NCI-H1694 treated with DMSO at 0.1 percent for 48 hours (cell line): ENCODE measurements at regions not wholly inside any gene's neighbourhood (a gene's known extent, or its start where the extent isn't known, plus 50 kb on each side); places are given as distances from the start of the nearest gene placed in this dataset.

Experiments
- DNase-seq: peaks from one replicate; lab custom pipeline; 2025; lab: John Stamatoyannopoulos, UW

DNA sequence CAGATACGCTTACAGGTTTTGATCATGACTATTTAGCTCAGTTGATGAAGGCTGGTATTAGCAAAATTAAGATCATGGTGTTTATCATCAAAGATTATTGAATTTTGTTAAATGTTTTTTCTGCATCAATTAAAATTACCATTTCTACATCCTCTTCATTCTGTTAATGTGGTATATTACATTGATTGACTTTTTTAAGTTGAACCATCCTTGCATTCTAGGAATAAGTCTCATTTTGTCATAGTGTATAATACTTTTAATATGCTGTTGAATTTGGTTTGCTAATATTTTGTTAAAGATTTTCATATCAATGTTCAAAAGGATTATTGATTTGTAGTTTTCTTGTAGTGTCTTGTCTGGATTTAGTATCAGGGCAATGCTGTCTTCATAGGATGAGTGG, 142.4 kb downstream of the LYPLAL1 start:
- DNase-seq = no peak

DNA sequence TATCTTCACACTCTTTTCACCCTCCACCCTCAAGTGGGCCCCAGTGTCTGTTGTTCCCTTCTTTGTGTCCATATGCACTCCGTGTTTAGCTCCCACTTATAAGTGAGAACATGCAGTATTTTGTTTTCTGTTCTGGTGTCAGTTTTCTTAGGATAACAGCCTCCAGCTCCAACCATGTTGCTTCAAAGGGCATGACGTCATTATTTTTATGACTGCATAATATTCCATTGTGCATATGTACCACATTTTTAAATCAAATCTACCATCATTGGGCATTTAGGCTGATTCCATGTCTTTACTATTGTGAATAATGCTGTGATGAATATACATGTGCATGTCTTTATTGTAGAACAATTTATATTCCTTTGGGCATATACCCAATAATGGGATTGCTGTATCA, 140.3 kb downstream of the LYPLAL1 start:
- DNase-seq = no peak

DNA sequence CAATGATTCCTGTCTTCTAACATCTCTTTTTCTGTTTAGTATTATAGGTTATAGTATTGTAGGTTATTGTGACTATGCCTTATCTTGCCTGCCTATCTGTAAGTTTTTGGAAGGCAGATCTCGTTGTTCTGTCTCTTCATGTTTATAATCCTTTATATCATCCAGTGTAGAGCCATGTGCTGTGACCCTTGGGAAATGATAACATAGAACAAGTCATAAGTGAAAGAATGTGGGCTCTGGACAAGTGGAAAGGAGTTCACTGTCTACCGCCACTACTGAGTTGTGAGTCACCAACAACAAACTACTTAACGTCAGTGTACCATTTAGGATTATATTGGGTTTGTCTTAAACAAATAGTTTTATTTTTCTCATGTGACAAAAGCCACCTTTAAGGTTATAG, 139.3 kb downstream of the LYPLAL1 start:
- no peak for DNase-seq

DNA sequence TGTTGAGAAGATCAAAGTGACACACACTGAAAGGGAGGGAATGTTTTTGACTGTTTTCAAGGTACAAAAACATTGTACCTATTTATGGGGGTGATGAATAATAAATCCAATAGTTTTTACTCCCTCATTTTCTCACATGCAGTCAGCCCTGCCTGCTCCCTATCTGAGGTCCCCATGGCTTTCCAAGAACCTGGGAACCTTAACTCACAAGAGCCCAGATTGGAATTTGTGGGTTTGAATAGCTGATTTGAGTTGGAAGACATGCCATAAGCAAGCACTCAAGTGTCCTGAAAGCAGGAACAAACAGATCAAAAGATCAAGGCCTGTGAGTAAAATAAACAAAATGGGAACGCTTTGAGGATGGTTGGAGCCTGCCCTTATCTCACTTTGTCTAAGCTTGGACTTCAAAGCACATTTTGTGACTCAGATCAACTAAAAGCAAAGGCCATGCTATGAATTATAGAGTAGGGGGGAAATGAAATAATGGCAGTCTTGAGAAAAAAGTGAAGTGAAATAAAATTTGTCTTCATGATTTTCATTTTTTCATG, 136.6 kb downstream of the LYPLAL1 start:
- DNase-seq = no peak

DNA sequence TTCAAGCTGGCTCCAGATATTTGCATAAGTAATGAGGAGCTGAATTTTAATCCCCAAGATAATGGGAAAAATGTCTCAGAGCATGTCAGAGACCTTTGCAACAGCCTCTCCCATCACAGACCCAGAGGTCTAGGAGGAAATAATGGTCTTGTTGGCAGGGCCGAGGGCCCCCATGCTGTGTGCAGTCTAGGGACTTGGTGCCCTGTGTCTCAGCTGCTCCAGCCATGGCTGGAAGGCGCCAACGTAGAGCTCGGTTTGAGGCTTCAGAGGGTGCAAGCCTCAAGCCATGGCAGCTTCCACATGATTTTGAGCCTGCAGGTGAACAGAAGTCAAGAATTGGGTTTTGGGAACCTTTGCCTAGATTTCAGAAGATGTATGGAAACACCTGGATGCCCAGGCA, 134.7 kb downstream of the LYPLAL1 start:
- no peak for DNase-seq

DNA sequence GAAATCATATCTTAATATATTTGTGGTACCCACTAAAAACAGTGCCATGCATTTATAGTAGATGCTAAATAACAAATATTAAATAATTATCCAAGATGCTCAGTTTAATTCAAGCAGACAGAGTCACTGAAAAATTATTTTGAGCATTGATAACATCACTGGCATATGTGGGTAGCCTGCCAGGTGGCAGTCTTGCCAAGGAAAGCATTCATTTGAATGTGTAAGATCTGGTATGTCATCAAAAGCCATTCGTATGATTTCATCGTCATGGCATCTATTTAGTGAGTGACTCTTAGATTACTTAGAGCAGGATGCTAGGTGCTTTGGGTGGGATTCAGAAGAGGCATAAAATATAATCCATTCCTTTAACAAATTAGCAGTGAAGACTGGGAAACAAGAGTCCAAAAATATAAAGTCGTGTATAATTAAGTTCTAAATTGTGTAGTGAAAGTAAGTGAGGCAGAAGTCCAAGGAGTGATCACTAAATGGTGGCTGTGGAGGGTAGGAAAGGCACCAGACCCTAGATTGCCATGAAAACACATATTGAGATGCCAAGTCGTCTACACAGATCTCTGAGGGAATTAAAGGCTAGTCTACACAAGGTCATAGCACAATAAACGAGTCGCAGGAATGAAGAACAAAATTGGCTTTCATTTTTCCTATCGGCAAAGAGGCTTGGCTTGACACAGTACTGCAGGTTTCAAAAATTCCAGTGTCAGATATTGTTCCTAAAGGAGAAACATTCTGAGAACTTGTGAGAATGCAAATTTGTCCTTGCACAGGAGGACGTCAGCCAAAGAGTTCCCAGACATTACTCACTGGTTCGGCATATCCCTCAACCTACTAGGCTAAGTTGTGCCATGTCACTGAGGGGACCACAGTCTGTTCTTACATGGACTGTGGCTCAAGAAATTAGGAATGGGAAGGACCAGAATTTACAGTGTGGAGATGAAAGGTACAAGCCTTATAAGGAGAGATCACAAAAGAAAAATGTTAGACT, 130.8 kb downstream of the LYPLAL1 start:
- DNase-seq = no peak

DNA sequence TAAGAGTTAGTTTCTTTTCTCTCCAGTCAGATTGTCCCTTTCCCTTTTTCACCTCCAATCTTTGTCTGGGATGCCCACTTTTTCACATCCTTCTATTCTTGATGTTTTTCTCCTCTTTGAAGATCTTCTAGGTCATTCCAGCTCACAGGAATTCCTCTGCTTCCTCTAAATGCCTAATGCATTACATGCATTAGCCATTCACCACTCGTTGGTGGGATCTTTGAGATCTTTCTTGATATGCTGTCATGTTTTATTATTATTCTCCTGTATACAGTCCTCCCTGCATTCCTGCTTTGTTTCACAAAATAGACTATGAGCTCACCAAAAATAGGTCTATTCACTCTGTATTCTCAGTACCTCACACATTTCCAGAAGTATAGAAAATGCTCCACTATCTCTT, 129.0 kb downstream of the LYPLAL1 start:
- DNase-seq = no peak

DNA sequence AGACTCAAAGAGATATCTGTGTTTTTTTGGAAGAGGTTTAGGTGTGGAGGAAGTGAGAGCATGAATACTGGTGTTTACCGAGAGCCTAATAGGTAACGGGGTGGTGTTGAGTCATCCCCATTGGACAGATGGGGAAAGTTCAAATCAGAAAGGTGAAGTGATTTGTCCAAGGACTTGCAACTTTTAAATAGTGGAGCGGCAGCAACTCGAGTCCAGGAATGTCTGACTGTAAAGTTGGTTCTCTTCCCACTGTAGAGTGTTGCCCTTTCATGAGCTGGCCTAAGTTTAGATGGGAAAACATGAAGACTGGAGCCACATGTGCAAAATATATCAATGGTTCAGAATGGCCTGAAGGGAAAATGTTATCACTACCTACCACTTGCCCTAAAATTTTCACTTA, 125.7 kb downstream of the LYPLAL1 start:
- DNase-seq = no peak

DNA sequence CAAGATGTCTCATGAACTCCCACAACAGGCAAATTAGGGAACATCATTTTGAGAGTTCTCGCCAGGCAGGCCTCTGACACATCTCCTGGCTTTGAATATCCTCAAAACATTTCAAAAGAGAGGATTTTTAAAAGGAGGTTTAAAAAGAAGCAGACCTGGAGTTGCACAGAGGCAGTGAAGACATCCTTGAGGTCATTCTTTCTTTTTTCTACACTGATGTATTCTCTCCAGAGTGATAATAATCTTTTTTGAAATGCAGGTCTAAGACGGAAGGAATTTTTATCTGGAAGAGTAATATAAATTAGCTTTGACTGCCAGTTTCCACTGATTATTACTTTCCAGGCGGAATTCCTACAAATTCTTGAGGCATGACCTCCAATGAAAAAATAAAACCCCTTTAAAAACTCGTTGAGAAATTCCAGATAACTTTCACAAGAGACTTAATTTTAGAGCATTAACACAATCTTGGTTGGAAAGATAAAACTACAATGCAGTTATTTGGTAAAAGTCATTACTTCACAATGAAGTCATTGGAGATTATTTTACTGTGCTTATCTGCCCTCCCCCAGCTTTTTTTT, 125.0 kb downstream of the LYPLAL1 start:
- DNase-seq = no peak

DNA sequence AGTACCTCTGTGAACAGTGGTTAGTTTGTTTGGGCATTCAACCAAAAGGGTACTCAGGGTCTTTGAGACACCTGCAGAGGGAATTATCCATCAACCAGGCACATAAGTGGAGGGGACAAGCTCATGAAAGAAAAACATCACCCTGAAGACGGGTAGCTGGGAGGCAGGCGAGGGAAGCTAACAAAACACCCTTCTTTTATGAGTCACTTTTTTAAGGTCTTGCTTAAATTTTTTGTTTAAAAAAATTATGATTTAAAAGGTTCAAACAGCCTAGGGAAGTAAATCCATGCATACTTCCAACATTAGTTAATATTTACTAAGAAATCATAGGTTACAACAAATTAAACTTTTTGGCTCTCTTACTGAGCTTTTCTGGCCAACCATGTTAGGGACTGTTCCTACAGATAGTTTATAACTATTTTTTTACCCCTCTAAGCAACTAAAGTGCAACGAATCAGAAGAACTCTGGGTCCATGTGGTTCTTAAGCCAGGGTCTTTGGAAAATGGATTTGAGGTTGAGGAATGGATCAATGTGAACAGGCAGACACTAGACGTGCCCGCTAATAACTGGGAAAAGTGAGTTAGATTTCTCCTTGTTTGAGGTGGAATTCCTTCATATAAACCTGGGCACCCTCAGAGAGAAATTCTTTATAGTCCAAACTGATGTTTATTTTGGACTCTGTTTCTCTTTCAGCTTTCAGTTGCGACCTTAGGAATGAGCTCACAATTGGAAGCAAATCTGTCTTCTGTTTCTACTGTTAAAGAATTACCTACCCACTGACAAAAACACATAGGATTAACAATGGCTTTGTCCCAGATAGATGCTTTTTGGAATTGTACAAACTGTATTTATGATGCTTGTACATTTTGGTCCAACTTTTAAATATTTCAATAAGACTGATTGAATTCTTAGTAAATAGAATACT, 123.0 kb downstream of the LYPLAL1 start:
- no peak for DNase-seq

DNA sequence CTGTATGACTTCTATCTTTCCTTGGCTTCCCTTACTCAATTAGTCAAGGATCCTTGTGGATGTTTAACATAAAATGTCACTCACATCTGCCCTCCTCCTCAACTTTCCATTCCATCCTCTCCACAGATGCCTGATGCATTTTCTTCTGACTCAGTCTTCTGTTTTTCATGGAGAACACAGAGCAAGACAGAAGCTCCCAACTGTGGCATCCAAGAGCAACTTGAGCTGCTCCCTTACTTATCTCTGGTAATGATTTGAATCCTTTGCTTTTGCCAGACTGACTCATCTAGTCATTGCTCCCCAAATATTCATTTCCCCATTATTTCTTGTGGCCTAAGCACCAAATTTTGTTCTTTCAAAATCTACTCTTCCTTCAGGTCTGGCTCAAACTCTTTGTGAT, 120.6 kb downstream of the LYPLAL1 start:
- no peak for DNase-seq

DNA sequence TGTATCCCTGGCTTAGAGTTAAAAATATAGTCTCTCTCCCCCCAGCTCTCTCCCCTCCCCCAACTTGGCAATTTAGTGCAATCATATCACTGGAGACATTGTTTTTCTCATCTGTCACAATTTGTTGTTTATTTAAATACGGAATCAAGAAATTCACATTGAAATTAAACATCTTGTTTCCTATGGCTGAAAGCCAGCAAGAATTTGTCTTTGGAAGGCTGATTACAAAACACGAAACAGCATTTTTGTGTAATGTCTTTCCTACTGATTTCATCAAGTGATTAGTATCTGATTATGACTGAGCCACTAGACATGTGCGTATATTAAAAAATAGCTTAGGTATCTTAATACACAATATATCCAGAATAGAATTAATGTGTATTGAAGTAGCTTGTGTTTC, 119.7 kb downstream of the LYPLAL1 start:
- no peak for DNase-seq

DNA sequence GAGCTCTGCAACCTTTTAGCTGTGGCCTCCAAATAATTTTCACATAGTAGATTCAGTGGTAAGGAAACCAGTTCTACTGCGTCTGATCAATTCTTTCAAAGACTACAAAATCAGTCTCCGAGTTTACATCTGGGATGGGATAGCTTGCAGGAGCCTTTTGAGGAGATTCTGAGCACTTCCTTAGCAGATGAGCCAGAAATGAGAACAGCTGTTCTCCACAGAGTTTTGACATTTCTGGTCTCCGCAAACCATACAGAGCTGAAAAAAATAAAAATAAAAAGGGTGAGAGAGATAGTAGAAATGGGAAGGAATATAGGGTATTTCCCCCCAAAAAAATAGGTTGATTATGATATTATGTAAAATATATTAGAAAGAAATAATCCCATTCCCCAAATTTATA, 119.3 kb downstream of the LYPLAL1 start:
- DNase-seq = no peak

DNA sequence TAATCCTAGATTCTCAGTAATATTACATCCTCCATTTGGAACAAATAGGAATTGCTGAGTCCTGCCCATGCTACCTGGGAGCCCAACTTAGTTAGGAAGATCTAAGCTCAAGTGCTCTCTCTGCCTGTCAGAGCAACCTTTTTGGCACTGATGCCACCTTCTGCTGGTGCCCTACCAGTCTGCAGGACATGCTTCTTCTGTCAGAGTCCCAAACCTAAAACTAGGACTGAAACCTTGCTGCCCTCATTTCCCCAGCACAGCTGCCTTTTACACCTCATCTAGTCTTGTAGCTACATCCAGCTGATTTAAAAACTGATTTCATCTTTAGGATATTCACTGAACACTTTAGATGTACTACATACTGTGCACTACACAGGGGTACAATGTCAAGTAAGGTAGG, 118.7 kb downstream of the LYPLAL1 start:
- DNase-seq = no peak

DNA sequence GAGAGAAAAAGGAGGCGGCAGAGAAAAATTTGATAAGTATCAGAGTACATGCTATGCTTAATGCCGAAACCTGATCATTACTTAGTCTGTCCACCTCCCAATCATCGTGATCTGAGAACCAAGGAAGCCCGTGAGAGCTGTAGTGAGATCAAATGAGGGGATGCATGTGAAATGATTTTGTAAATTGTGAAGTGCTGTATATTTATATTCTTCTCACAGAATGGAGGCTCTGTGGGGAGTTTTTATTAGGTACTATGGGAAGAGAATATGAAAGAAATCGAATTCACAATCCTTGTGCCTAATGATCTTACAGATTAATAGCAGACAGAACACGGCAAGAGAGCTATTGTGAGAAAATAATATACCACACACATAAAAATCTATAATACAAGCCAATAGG, 115.5 kb downstream of the LYPLAL1 start:
- DNase-seq = no peak

DNA sequence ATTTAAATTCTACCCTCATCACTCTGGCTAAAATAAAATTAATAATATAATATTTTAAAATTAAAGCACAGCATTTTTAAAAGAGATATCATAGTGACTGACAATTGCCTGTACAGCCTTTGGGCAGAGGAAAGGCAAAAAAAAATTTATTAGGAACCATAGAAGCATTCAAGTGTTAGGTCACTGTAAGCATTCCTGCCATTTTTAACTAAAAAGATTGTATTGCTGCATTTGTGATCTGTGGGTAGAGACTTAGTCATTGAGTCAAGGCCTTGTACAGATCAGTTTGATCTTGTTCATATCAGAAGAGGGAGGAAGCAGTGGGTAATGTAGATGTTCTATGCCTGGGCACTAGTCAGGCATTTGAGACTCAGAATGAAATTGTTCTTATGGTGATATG, 109.9 kb downstream of the LYPLAL1 start:
- no peak for DNase-seq

DNA sequence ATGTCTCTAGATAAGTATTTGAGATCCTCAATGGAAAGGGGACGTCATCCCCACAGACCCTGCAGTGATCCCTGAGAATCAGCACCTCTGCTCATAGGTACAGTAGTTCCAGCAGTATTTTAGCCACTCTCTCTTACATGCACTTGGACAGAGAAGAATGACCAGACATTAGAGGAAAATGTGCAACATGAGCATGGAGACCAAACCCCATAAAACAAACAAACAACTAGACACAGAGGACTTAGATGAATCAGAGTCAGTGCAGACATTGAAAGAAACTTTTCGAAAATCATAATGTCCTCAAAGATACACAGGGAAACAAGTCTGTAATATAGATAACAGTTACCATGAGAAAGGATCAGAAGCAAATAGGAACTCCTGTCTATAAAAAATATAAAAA, 108.2 kb downstream of the LYPLAL1 start:
- DNase-seq = no peak

DNA sequence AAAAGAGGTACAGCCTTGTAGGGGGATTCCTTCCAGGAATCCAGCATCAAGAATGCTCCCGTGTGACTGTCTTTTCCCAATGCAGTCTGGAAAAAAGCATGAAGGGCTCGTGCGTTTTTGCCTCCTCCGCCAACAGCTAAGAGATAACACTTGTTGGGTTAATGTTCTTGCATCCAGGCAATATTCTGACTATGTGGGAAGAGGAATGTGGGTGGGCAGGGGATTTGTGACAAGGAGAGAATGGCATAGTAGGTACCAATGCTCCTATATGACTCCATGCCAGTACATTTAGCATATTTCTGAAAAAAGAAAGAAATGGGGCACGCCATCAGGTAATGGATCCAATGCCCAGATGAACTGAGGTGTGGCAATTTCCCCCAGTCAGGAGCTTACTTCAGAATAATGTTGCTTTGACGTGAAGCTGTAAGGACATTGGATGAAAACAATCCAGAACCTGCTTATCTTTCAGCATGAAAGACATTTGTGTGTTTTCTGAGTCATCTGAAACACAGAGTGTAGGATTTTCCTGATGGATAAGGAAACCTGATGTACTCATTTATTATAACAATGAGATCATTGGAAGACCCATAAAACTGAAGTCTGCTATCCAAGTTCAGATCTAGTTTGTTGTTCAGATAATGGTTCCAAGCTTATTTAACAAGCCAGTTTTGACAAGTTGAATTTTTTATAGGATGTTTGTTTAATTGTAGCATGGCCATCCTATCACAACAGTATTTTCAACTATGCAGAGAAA, 105.5 kb downstream of the LYPLAL1 start:
- no peak for DNase-seq

DNA sequence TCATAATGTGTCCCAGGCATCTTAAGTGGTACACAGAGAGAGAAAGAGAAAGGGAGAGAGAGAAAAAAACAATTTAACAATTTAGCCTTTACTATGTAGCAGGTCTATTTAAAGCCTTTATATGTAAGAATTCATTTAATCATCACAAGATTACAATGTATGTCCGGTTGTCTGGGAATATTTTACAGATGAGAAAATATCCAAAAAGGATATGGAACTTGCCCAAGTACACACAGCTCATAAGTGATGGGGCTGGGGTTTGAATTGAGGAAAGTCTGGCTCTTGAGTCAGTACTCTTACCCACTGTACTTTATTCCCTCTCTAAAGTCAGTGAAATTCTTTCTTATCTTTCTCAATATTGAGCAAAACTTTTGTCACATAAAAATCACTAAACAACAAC, 104.6 kb downstream of the LYPLAL1 start:
- DNase-seq = no peak

DNA sequence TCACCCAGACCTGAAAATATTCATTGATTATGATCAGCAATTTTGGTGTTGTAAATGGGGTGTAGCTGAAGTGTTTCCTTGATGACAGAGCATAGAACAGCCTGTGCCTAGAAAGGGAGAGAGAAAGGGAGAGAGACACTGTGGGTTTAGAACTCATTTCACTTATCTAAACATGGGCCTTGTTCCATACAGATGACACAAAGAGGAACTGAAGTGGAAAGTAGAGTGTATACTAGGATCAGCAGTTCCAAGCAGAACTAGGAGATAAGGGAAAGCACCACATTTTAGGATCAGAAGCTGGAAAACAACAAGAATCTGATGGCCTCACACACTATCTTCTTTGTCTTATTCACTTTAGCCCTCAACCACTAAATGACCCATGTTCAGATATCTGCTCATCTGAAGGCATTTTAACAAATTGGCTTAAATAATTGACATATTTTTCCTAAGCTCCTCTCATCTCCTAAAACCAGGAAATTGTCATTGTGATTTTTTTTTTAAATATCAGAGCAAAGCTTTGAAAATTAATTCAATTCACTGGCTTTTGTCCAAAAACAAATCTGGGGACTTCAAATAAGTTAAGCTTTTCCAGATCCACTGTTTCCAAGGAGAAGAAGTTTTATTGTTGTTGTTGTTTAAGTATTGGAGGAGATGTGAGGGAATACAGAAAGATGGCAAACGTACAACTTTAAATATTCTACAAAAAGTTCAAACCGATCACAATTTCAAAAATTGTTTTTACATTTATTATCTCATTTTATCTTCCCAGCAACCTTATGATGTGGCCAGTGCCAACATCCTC, 103.8 kb downstream of the LYPLAL1 start:
- no peak for DNase-seq
